GM12873 (cell line): ENCODE measurements at regions not wholly inside any gene's neighbourhood (a gene's known extent, or its start where the extent isn't known, plus 50 kb on each side); places are given as distances from the start of the nearest gene placed in this dataset.

Source experiments
- CTCF ChIP-seq: IDR thresholded peaks from 2 replicates; pipeline ENCODE4 v1.5.1; 2012; ENCODE audit warnings: low read depth, mild to moderate bottlenecking, moderate library complexity, low read length, control low read depth; ENCODE audit not compliant: insufficient read depth; ENCODE audit errors: missing control alignments

- no peak for TF ChIP-seq CTCF
These were observed 60.7 kb upstream of the FOXK1 start for GRCh38 chr7:4621396-4621795.

DNA sequence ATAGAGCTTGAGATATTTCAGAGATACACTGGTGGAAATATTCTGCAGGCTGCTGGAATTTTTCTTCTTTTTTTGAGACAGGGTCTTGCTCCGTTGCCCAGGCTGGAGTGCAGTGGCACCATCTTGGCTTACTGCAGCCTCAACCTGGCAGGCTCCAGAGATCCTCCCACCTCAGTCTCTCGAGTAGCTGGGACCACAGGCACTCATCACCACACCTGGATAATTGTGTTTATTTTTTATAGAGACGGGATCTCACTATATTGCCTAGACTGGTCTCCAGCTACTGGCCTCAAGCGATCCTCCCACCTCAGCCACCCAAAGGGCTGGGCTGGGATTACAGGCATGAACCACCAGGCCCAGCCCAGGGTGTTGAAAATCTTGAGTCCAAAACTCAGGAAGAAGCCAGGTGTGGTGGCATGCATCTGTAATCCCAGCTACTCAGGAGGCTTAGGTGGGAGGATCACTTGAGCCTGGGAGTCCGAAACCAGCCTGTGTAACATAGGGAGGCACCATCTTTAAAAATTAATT lies 55.7 kb upstream of the FOXK1 start:
- no peak for TF ChIP-seq CTCF

DNA sequence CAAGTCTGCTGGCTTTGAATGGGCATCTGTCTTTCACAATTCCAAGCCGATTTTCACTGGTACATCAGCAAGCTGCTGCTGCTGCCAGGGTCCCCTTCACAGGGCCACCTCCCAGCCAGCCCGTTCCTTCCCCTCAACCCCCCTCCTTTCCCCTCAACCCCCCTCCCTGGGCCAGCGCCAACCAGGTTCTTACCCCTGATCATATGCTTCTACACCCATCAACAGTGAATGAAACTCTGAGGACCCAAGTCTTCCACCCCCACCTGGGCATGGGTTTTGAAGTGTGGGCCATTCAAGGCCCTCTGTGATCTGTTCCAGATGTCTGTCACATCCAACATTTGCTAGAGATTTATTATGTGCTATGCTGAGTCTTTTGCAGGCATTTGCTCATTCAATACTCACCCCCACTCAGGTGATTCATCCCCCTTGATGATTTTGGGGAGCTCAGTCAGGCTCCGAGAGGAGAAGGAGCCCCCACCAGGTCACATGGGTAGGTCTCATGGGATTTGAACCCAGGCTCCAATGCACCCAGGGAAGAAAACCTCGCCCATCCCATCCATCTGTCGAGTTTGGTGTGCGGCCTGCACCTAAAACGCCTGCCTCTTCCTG lies 52.7 kb upstream of the FOXK1 start:
- TF ChIP-seq CTCF, result no peak

DNA sequence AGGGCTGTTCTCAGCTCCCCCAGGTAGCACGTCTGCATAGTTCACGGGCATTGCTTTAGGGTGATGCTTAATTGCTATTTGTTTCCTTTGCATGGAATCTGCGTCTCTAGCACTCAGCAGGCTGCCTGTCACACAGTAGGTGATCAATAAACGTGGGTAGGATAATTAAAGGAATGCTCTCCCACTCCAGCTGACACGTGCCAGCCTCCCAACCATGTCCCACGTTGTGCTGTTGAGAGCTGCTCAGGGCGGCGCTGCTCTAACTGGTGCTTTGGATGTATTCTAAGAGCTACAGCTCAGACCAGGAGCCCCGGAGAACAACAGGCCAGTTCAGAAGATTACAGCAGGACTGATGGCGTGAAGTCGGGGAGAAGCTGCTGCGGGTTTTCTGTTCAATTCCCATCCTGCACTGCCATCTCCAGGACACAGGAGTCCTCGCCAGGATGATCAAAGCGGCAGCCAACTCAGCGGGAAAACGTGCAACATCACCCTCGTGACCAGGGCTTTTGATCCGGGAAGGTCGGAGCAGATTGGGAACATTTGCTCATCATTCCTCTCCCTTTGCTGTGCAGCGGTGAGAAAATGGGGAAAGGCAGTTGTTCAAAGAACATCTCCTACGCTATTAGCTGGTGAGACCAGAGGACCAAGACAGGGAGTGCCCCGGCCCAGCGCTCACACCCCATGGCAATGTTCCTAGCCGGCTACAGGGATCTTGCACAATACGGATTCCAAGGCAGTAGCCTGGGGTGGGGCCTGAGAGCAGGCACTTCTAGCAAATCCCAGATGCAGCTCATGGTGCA lies 50.5 kb upstream of the FOXK1 start:
- peak; percentile 32 for TF ChIP-seq CTCF
